ENCODE measurements at regions not wholly inside any gene's neighbourhood (a gene's known extent, or its start where the extent isn't known, plus 50 kb on each side); places are given as distances from the start of the nearest gene placed in this dataset.
"Not testable (repeated sequence)": the region's sequence is repeated elsewhere in the genome, so short reads cannot be mapped to it uniquely, and the experiment has no call there.

DNA sequence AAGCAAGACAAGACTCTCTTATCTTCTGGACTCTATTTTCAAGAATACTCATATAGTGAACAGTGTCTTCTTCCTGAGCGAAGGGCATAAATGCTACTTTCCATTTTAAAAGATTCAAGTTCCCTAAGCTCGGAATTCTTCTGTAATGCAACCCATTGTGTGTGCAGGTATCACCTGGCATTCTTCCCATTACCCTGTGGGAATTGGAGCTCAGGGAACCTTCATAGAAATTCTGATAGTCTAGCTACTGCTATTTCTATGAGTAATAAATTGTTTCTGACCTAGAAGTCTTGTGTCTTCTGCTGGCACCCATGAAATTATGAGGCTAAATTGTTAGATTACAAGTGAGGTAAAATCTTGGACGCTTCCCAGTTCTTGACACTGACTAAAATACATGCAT, 324.1 kb upstream of the DIPK2B start:
- no peak for DNase-seq

DNA sequence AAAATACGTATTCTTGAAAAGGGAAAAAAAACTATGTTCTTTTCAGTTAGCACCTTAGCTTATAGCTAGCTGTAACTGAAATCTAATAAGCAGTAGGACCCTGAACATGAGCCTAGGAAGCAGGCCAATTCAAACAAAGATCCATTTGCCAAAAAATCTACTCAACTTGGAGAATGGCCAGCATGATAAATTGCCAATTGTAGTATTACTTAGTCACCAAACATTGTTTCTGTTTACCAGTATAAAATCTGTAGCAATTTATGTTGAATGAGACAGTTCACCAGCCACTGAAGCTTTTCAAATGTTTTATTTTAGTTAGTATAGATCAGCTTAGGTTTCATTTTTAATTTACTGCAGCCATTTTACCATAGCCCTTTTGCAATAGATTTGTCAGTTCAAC, 323.6 kb upstream of the DIPK2B start:
- DNase-seq: peak; percentile 77

DNA sequence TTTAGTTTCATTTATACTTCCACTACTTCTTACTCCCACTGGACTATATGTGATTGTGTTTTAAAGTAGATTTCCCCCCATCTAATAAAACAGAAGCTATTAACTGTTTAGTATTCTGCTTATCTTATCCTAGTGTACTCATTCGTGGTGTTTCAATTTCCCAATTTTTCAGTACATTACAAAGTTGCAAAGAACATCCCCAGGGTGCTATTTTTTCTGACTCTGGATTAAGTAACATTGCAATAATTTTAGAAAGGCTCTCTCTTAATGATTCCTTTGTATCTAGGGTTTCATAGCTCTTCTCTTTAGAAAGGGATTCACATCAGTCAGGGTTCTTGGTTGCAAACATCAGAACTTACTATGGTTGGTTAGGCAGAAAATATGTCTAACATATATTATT, 317.9 kb upstream of the DIPK2B start:
- DNase-seq: no peak

DNA sequence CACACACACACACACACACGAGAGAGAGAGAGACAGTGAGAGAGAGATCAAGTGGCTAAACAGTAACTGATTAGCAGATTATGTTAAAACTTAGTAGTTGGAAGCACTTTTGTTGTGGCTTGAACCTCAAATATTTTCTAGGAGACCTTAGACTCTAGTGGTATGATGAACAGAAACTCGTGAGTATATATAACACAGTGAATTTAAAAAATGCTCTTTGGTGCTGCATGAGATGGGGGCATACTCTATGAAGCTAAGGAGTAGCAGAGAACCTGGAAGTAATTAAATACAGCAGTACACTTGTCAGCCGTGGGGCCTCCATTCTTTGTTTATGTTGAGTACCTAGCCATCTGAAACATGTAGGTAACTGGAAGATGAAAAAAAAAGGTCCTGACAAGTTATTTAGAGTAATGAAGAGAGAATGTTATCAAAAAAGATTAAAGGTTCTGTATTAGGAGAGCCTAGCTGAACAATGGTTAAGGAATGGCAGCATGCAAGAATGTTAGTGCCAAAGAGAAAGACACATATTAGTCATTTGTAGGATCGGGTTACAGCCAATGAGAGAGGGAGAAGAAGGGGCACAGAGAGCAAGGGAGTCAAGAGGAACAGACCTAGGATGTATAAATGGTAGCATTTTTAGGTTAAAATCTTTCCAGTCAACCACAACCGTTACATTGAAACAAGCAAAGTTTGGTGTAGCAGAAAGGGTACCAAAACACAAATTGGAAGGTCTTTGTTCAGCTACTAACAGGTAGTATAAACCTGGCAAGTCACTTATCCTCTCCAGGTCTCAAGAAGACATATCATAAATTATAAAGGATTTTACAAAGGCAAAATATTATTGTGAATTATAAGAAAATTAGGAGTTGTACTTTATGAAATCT, 316.7 kb upstream of the DIPK2B start:
- DNase-seq: peak; percentile 3

- DNase-seq: peak; percentile 34
Observed at GRCh38 chrX:45515262-45516215, 314.9 kb upstream of the DIPK2B start.

DNA sequence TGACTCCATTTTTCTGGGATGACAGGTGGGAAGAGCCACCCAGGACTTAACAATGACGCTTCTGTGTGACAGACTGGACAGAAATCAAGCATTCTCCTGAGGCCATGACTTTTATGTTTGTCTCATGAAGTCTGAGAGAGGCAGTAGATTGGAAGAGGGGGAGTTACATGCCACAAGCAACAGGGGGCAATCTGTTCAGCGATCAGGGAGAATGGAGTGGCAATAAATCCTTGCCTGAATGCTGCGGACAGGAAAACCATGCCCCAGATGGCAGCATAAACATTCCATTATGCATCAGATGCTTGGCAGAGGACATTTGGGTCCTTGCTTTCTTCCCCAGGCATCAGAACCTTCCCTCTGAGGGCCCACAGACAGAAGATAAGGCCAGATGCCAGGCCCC, 312.4 kb upstream of the DIPK2B start:
- no peak for DNase-seq

DNA sequence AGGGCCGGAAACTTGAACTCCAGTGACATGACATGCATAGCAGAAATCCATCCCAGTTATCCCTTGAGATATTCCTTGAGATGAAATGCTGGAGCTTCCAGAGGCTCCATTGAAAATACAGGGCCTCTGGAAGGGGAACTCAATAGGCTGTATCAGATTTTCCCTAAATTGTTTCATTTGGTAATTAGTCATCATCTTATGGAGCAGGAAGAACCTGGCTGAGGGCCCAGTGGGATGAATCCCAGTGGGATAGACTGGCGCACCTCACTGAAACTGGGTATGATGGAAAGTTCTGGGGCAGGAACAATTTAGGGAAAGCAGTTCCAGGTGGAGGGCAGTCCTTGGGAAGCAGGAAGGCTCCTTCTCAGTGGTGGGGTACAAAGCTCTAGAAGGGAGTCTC, 307.8 kb upstream of the DIPK2B start:
- no peak for DNase-seq

GRCh38 chrX:45506149-45506730, 305.6 kb upstream of the DIPK2B start:
- no peak for DNase-seq

- no peak for DNase-seq
Observed at GRCh38 chrX:45505214-45505613, 304.5 kb upstream of the DIPK2B start.

DNA sequence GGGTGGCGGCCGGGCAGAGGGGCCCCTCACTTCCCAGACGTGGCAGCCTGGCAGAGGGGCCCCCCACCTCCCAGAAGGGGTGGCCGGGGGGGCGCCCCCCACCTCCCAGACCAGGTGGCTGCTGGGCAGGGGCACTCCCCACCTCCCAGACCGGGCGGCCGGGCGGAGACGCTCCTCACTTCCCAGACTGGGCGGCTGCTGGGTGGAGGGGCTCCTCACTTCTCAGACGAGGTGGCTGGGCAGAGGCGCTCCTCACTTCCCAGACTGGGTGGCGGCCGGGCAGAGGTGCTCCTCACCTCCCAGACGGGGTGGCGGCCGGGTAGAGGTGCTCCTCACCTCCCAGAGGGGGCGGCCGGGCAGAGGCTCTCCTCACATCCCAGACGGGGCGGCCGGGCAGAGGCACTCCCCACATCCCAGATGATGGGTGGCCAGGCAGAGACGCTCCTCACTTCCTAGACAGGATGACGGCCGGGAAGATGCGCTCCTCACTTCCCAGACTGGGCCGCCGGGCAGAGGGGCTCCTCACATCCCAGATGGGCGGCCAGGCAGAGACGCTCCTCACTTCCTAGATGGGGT, 303.2 kb upstream of the DIPK2B start:
- DNase-seq: not testable (repeated sequence)

GRCh38 chrX:45502396-45502795, 301.7 kb upstream of the DIPK2B start:
- no peak for DNase-seq

- DNase-seq: no peak
Observed at GRCh38 chrX:45497290-45497689, 296.6 kb upstream of the DIPK2B start.

DNA sequence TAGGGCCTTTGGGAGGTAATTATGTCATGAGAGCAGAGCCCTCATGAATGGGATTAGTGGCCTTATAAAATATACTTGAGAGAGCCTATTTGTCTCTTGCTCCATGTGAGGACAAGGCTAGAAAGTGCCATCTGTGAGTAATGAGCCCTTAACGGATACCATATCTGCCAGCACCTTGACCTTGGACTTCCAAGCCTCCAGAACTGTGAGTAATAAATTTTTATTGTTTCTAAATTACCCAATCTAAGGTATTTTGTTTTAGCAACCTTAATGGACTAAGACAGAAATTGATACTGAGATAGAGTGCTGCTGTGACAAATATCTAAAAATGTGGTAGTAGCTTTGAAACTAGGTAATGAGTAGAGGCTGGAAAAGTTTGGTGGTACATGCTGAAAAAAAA, 285.0 kb upstream of the DIPK2B start:
- DNase-seq: no peak

- DNase-seq: no peak
Observed at GRCh38 chrX:45479835-45480422, 279.3 kb upstream of the DIPK2B start.

DNA sequence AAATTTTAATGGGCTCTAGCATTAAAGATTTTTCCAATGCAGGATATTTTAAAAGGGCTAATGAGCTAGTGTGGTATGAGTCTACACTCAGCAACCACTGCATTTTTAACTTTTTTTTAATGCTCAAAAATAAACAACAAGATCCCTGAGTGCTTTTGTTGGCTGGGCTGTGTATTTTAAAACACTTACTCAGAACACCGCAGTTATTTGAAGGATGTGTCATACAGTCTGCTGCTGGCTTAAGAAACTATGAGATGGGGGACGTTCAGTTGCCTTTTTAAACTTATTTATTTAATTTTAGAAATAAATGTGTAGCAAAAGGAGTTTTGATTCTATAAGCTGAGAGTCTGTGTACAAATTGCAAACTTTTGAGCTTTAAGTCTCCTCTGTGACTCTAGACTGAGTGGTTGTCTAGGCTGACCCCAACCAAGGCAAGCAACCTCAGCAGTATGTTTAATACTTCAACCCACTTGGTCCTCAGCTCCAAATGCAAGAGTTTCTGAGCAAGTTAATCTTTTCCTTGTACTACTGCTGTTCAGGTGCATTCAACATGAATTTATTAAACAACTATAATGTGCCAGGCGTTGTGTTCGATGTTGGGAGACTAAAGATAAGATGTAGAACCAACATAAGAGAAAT, 278.6 kb upstream of the DIPK2B start:
- DNase-seq: no peak

DNA sequence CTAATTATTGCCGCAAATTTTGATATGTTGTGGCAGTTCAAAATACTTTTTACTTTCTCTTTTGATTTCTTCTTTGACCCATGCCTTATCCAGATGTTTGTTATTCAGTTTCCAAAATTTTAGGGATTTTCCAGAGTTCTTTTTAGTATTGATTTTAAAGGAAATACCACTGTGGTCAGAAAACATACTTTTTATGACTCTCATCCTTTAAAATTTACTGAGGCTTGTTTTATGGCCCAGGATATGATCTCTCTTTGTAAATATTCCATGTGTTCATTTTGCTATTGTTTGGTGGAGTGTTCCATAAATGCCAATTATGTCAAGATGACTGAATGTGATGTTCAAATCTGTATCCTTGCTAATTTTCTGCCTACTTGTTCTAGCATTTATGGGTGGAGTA, 272.3 kb upstream of the DIPK2B start:
- DNase-seq: no peak

DNA sequence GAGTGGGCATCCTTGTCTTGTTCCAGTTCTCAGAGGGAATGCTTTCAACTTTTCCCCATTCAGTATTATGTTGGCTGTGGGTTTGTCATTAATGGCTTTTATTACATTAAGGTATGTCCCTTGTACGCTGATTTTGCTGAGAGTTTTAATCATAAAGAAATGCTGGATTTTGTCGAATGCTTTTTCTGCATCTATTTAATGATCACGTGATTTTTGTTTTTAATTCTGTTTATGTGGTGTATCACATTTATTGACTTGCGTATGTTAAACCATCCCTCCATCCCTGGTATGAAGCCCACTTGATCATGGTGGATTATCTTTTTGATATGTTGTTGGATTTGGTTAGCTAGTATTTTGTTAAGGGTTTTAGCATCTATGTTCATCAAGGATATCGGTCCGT, 266.9 kb upstream of the DIPK2B start:
- not testable (repeated sequence) for DNase-seq

- DNase-seq: not testable (repeated sequence)
Observed at GRCh38 chrX:45455732-45456131, 255.1 kb upstream of the DIPK2B start.

DNA sequence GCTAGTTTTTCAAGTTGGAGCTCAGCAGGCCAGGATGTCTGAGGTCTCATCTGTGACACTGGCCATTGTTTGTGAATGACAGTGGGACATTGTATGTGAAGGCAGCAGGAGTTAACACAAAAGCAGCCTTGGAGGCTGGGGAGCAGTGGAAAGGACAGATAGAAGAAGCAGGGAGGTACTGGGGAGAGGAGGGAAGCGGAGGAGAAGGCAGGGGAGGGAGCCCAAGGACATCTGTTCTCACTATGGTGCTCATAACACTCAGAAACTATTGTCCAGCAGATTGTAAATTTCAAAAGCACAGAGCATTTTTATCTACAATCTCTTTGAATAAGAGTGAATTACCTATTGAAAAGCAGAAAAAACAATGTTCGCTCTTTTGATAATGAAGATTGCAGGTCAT, 253.6 kb upstream of the DIPK2B start:
- DNase-seq: no peak

DNA sequence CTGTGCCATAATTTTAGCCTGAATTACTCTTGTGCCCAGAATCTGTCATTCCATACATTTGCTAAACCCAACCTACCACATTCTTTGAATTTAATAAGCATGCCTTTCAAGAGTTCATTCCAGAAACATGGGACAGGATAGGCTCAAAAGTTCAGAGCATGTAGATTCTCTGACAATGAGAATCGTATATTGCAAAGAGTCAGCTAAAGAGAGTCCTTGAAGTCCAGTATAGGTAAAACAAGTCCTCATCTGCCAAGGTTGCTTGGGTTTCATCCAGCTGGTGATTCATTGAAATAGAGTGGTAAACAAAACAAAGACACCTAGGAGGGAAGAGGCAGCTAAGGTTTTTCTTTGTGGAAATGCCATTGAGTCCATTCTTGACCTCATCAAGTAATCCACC, 249.3 kb upstream of the DIPK2B start:
- no peak for DNase-seq

GRCh38 chrX:45447995-45448394, 247.3 kb upstream of the DIPK2B start:
- DNase-seq: no peak

DNA sequence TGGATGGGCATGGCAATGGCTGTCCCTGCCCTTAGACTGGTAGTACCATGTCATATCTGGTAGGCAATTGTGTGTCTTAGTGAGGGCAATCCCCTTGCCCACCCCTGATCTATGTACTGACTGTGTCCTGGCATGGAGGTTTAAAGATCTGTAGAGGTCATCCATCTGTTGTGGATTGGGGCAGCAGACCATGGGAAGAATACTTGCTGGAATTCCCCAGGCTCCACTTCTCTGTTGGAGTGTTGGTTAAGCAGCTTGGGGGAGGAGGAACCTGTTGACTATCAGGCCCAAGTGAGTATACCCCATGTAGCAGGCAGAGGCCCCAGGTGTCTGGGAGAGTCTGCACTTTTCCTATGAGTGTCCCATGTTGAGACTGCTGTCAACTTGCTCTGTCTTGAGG, 246.7 kb upstream of the DIPK2B start:
- no peak for DNase-seq
